8988T (cell line): ENCODE measurements at regions not wholly inside any gene's neighbourhood (a gene's known extent, or its start where the extent isn't known, plus 50 kb on each side); places are given as distances from the start of the nearest gene placed in this dataset.
"Not testable (repeated sequence)": the region's sequence is repeated elsewhere in the genome, so short reads cannot be mapped to it uniquely, and the experiment has no call there.

Experiments used
- DNase-seq: peaks from one replicate; pipeline ENCODE4 v3.0.0; 2011

GRCh38 chr16:79969458-79969857, 368.9 kb upstream of the MAF start:
- no peak for DNase-seq

- no peak for DNase-seq
These were observed 365.7 kb upstream of the MAF start for GRCh38 chr16:79966226-79966625.

- no peak for DNase-seq
These were observed 365.2 kb upstream of the MAF start for GRCh38 chr16:79965718-79966117.

DNA sequence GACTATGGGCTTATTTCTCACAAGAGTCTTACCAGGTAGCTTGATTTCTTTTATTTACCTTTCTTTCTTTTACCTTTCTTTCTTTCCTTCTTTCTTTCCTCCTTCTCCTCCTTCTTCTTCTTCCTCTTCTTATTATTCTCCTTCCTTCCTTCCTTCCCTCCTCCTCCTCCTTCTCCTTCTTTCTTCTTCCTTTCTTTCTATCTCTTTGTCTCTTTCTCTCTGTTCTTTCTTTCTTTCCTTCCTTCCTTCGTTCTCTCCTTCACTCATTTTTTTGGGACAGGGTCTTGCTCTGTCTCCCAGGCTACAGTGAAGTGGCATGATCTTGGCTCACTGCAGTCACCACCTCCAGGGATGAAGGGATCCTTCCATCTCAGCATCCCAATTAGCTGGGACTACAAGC, 363.6 kb upstream of the MAF start:
- DNase-seq: no peak

DNA sequence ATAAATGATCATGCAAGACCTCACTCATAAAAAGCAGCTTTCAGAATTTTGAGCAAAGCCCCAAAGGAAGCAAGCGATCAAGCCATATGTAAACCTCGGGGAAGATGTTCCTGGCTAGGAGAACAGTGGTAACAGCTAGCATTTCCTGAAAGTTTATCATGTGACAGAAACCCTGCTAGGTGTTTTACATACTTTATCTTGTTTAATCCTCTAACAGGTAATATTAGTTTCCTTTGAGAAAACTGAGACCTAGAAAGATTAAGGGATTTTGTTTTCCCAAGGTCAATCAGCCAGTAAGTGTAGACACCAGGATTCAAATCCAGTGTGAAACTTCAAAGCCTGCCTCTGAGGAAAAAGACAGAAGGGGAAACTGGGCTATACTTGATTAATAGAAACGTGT, 362.4 kb upstream of the MAF start:
- DNase-seq: no peak

DNA sequence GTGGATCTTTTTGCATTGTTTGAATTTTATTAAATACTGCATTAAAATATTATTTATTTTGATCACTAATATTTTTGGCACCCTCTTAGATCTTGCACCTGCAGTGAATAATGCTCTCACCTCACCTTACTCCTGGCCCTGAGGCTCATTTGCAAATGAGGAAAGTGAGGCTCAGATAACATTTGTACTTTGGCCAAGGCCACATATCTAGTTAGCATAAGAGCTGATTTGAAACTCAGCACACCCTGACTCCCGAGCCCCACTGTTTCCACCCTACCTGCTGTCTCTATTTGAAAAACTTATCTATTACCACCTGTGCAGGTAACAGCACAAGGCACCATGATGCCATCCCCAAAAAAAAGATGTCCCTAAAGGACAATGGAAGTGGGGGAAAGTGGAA, 358.7 kb upstream of the MAF start:
- no peak for DNase-seq

DNA sequence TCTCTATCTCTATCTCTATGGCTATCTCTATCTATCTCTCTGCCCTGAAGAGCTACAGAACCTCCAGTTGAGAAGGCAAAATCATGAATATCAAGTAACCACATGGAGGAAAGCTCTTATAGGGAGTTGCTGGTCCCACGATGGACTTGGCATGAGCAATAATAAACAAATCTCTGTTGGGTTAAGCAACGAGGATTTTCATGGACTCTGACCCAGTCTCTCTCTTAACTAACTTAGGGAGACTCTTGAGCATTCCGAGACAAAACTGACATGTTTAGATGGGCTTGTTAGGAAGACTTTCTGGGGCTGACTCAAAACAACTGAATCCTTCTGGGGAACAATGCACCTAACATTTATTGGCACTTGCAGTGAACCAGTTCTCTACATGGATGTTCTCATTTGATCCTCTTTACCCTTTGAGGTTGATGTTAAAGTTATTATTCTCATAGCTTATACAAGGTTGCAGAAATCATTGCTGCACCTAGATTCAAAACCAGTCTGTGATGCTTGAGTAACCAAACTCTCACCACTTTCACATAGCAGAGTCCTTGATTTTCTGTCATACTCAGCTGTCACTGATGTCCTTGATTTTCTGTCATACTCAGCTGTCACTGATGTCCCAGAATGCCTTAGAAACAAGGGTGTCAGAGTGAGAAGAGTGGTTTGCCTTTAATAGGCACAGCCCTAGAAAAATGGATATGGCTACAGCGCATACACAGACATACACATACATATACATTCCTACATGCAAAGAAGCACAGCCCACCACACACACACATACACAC, 354.6 kb upstream of the MAF start:
- no peak for DNase-seq

- no peak for DNase-seq
These were observed 350.6 kb upstream of the MAF start for GRCh38 chr16:79950932-79951719.

GRCh38 chr16:79949417-79949816, 348.9 kb upstream of the MAF start:
- no peak for DNase-seq

- DNase-seq: no peak
These were observed 347.2 kb upstream of the MAF start for GRCh38 chr16:79947771-79948170.

DNA sequence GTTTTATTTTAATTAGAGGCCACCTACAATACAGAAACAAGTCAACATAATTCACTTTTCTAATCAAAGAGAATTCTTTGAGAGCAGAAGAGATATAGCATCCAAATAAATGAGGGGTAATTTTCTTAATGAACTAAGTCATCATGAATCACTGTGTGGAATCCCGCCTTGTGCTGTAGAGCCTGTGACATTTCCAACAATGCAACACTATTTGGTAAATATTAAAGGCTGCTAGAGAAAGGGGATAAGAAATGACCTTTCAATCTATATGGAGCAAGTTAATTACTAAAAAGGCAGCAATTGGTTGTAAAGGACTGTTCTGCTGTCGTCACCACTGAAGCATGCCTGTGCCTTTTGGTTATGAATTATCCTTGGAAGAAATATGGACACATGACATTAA, 345.7 kb upstream of the MAF start:
- no peak for DNase-seq

GRCh38 chr16:79943736-79944135, 343.2 kb upstream of the MAF start:
- no peak for DNase-seq

- DNase-seq: no peak
These were observed 338.0 kb upstream of the MAF start for GRCh38 chr16:79938575-79938974.

- not testable (repeated sequence) for DNase-seq
These were observed 337.1 kb upstream of the MAF start for GRCh38 chr16:79937671-79938070.

DNA sequence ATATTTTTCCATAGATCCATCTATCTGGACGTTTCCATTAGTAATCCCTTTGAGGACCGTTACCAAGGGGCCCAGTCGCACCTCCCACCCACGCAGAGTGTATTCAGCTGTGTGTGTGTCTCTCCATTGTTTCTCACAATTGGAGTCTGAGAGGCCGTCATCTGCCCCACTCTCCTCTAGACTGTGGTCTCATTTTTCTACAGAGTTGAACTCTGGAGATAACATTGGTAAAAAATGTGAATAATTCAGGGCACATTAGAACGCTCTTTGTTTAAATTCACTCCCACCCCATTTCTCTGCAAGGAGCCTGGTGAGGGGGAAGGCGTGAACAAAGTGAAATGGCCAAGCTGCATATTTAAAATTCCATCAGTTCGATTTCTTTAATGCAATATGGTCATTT, 333.1 kb upstream of the MAF start:
- DNase-seq: no peak

DNA sequence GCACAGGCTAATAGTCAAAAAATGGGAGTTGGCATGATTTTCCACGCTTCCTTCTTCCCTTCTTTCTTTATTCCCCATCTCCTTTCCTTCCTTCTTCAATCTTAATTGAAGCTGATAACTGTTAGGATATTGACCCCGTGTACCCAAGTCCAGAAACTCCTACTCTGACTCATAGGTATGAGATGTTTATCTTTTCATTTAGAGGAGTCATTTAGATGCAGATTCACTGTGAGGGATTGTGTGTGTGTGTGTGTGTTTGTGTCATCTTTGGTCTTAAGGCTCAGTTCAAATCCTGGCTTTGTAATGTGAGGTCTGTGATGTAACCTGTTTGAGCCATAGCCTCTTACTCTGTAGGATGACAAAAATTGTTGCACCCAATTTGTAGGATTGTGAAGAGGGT, 332.0 kb upstream of the MAF start:
- no peak for DNase-seq

- no peak for DNase-seq
These were observed 331.2 kb upstream of the MAF start for GRCh38 chr16:79931721-79932120.

- DNase-seq: no peak
These were observed 328.9 kb upstream of the MAF start for GRCh38 chr16:79929260-79929965.

GRCh38 chr16:79928142-79928873, 327.8 kb upstream of the MAF start:
- no peak for DNase-seq

- no peak for DNase-seq
These were observed 326.1 kb upstream of the MAF start for GRCh38 chr16:79926451-79927205.

DNA sequence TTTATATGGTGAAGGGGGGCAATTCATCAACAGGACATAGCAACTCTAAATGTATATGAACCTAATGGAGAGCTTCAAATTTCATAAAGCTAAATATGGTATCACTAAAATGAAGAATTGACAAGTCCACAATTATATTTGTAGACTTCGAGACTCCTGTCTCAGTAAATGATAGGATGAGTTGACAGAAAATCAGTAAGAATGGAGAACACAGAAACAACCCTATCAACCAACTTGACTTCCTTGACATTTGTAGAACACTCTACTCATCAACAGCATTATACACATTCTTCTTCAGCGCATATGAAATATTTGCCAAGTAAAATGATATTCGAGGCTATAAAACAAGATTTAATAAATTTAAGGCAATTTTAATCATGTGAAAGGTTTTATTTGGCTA, 322.9 kb upstream of the MAF start:
- DNase-seq: no peak

DNA sequence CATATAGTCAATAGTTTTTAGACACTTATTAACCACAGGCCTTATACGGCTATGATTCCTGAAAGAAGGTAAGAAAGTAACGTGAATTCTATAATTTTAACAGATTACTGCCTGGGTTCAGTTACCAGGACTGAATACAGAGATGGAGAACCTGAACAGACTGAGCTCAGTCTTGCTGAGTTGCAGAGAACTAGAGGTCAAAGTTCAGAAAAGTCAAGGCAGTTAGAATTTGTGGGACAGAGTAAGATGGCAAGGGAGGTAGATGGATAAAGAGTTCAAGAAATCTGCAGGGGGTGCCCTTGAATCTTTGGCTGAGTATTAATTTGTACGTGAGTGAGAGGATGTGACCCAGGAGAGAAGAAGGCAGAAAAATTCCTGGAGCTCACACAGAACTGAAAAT, 320.1 kb upstream of the MAF start:
- DNase-seq: no peak
